Neural crest cell (in vitro differentiated cells): ENCODE measurements at regions not wholly inside any gene's neighbourhood (a gene's known extent, or its start where the extent isn't known, plus 50 kb on each side); places are given as distances from the start of the nearest gene placed in this dataset.
"Not testable (repeated sequence)": the region's sequence is repeated elsewhere in the genome, so short reads cannot be mapped to it uniquely, and the experiment has no call there.

Experiments used
- DNase-seq: peaks from one replicate; pipeline ENCODE4 v3.0.0; 2021; ENCODE audit warnings: low read depth, mixed read lengths, low spot score
- H3K27ac Mint-ChIP-seq: one replicate; pipeline ENCODE4 v1.8.0; 2021; ENCODE audit warnings: mild to moderate bottlenecking, mixed read lengths; ENCODE audit not compliant: unreplicated experiment
- H3K27me3 Mint-ChIP-seq: 2 replicates; pipeline ENCODE4 v1.8.0; 2021; ENCODE audit warnings: low read depth, mild to moderate bottlenecking, mixed read lengths
- H3K36me3 Mint-ChIP-seq: 2 replicates; pipeline ENCODE4 v1.8.0; 2021; ENCODE audit warnings: low read depth, mild to moderate bottlenecking, mixed read lengths
- H3K4me1 Mint-ChIP-seq: 2 replicates; pipeline ENCODE4 v1.8.0; 2021; ENCODE audit warnings: mixed read lengths
- H3K4me3 Mint-ChIP-seq: one replicate; pipeline ENCODE4 v1.8.0; 2021; ENCODE audit warnings: mild to moderate bottlenecking, mixed read lengths
- H3K9me3 Mint-ChIP-seq: 2 replicates; pipeline ENCODE4 v1.8.0; 2021; ENCODE audit warnings: mixed read lengths
- CTCF ChIP-seq: fragments of 200-600 bp; sonication (generic); conservative IDR thresholded peaks from 2 replicates; pipeline ENCODE4 v1.5.0; 2021; ENCODE audit warnings: antibody characterized with exemption, mild to moderate bottlenecking

DNA sequence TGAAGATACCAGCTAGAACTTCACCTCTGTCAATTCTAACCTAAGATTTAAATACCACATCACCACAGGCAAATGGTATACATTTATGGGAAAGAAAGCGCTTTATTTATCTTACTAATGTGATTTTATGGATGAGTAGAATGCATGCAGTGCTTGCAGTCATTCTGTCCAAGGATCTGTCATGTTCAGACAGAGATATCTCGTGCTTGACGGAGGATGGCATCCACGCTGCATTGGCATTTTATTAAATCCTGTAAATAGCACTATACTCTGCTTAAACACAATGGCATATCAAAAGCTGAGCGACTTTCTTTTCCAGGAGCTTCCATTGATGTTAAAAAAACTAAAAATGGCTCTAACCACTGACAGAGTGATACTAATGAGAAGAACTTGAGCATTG lies 133.7 kb upstream of the CAV2 start:
- DNase-seq, result no peak
- Mint-ChIP-seq H3K4me3 (no peak overlapping the region), H3K9me3 (peaks cover 5% of the 10 kb centered on the region), H3K4me1 (no peaks in the 10 kb centered on the region), H3K36me3 (peaks cover under 1% of the 10 kb centered on the region), H3K27me3 (no peaks in the 10 kb centered on the region), H3K27ac (no peak overlapping the region)
- TF ChIP-seq CTCF, result no peak

DNA sequence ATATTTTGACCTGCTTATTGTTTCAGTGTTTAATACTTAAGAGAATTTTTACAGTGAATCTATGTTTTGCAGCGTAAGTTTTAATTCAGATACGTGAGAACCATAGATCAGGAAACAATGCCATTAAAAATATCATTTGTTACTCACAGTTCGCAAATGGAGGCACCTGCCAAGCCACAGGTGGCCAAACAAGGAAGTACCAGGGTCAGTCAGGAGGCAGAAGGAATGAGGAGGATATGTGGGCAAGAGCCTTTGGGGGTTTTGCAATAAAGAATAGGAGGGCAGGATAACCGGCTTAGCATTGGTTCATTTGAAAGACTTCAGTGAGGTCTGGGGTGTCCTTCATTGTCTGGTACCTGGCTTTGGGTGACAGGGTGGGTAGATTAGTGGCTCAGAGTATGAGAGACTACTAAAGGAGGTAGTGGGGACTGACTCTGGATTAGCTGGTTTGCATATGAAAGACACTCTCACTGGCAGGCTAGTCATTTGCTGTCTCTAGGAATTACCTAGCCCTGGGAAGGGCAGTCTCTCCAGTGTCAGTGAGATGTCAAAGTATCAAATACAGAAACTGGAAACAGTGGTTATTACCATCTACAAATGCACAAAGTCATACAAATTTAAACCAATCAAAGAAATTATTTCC lies 132.2 kb upstream of the CAV2 start:
- no peak for DNase-seq
- Mint-ChIP-seq H3K36me3 (peaks cover 3% of the 10 kb centered on the region), H3K27me3 (no peaks in the 10 kb centered on the region), H3K4me1 (no peaks in the 10 kb centered on the region), H3K4me3 (no peak overlapping the region), H3K27ac (no peak overlapping the region), H3K9me3 (peaks cover 3% of the 10 kb centered on the region)
- no peak for TF ChIP-seq CTCF

GRCh38 chr7:116368965-116369364 lies 130.6 kb upstream of the CAV2 start:
- no peak for DNase-seq
- Mint-ChIP-seq H3K4me1 (no peaks in the 10 kb centered on the region), H3K4me3 (no peak overlapping the region), H3K27ac (no peak overlapping the region), H3K36me3 (peaks cover 5% of the 10 kb centered on the region), H3K9me3 (peaks cover 3% of the 10 kb centered on the region), H3K27me3 (no peaks in the 10 kb centered on the region)
- TF ChIP-seq CTCF, result no peak

DNA sequence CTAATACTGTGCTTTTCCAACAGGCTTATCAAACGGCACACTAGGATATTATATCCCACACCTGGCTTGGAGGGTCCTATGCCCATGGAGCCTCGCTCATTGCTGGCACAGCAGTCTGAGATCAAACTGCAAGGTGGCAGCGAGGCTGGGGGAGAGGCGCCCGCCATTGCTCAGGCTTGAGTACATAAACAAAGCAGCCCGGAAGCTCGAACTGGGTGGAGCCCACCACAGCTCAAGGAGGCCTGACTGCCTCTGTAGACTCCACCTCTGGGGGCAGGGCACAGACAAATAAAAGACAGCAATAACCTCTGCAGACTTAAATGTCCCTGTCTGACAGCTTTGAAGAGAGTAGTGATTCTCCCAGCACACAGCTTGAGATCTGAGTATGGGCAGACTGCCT lies 128.0 kb upstream of the CAV2 start:
- not testable (repeated sequence) for H3K36me3 Mint-ChIP-seq, DNase-seq, H3K27me3 Mint-ChIP-seq, H3K27ac Mint-ChIP-seq, H3K9me3 Mint-ChIP-seq, H3K4me1 Mint-ChIP-seq, H3K4me3 Mint-ChIP-seq

GRCh38 chr7:116373229-116373628 lies 126.3 kb upstream of the CAV2 start:
- not testable (repeated sequence) for H3K9me3 Mint-ChIP-seq, H3K36me3 Mint-ChIP-seq, H3K4me3 Mint-ChIP-seq, H3K27me3 Mint-ChIP-seq, DNase-seq, H3K27ac Mint-ChIP-seq, H3K4me1 Mint-ChIP-seq

DNA sequence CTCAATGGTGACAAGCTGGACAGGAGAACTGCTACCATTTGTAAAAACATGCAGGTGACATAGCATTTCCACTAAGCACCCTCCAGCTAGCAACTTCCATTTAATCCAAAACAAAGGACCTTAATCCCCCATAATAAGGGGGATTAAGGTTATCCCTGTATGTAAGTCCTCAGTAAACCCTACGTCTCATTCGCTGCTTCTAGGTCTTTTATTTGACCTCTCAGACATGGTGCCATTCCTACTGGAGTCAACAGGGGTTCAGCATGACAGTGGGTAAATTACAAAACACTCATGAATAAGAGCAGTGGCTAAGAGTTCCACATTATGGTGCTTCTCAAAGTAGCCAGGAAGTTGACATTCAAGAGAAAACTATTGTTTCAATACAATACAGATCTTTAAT lies 121.8 kb upstream of the CAV2 start:
- H3K9me3 Mint-ChIP-seq, result no peaks in the 10 kb centered on the region
- no peak overlapping the region for H3K4me3 Mint-ChIP-seq
- TF ChIP-seq CTCF, result no peak
- H3K27ac Mint-ChIP-seq, result no peak overlapping the region
- no peaks in the 10 kb centered on the region for H3K27me3 Mint-ChIP-seq
- no peaks in the 10 kb centered on the region for H3K36me3 Mint-ChIP-seq
- no peak for DNase-seq
- no peaks in the 10 kb centered on the region for H3K4me1 Mint-ChIP-seq

DNA sequence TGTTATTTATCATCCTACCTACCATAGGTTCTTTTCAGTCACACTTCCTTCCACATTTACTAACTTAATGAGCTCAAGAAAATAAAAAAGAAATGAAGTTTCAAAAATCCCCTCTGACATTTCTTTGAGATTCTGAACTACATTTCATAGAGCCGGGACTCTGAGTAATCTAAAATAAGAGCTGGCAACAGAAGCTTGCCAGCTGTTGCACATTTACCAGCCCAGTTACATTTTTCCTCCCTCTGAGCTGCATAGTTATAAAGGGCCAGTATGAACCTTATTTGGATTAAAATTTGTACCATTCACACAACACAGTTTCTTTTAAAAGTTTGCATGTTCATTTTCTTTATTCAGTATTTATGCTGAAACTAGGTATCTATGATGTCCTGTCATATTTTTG lies 119.5 kb upstream of the CAV2 start:
- TF ChIP-seq CTCF, result no peak
- no peaks in the 10 kb centered on the region for H3K27me3 Mint-ChIP-seq
- H3K36me3 Mint-ChIP-seq, result no peaks in the 10 kb centered on the region
- no peak overlapping the region for H3K27ac Mint-ChIP-seq
- no peaks in the 10 kb centered on the region for H3K9me3 Mint-ChIP-seq
- H3K4me1 Mint-ChIP-seq, result no peaks in the 10 kb centered on the region
- no peak for DNase-seq
- H3K4me3 Mint-ChIP-seq, result no peak overlapping the region
